B cell (primary cell): ENCODE measurements at regions not wholly inside any gene's neighbourhood (a gene's known extent, or its start where the extent isn't known, plus 50 kb on each side); places are given as distances from the start of the nearest gene placed in this dataset.

Source experiments
- ATAC-seq: fragments of 200-7000 bp; cut with Tn5 transposase; one replicate; pipeline ENCODE4 v1.10.0; 2021; ENCODE audit warnings: low read depth, mild to moderate bottlenecking, moderate number of reproducible peaks, moderate library complexity
- CTCF ChIA-PET: fragments of 350-600 bp; sonication (Branson Sonifier 250); formaldehyde crosslinking; loops from one replicate; lab custom pipeline; 2021; ENCODE audit warnings: antibody characterized with exemption, inconsistent platforms; lab: Charles Lee
- POLR2A ChIA-PET: fragments of 350-600 bp; sonication (Branson Sonifier 250); formaldehyde crosslinking; loops from one replicate; lab custom pipeline; 2021; ENCODE audit warnings: antibody characterized with exemption; lab: Charles Lee
- DNase-seq: peaks from one replicate; pipeline ENCODE4 v3.0.0; 2013
- H2AFZ ChIP-seq: 2 replicates; pipeline ENCODE4 v1.6.1; 2012; ENCODE audit warnings: mild to moderate bottlenecking, low read depth, low read length; ENCODE audit not compliant: insufficient read depth, poor library complexity, severe bottlenecking
- H3K27ac ChIP-seq, 2 donors: 1 replicate in 1 of 2; 2 replicates in 1 of 2; pipeline ENCODE4 v1.5.1; 2012 to 2013; ENCODE audit warnings: low read length in 2 of 2, mild to moderate bottlenecking in 2 of 2, moderate library complexity in 1 of 2
- H3K27me3 ChIP-seq, 4 experiments: fragments of 200-600 bp in 1 of 4; sonication (generic) in 1 of 4; replicated peaks in 1 of 4; 1 replicate in 2 of 4; 2 replicates in 2 of 4; pipeline versions ENCODE4 v1.6.1 to v1.7.0; 2013 to 2016; ENCODE audit warnings: low read length in 3 of 4, mild to moderate bottlenecking in 2 of 4, mixed read lengths in 1 of 4, moderate library complexity in 1 of 4; ENCODE audit not compliant: insufficient read depth in 4 of 4, control insufficient read depth in 3 of 4; ENCODE audit errors: control extremely low read depth in 1 of 4
- H3K36me3 ChIP-seq, 2 experiments: replicated peaks in 1 of 2; 1 replicate in 1 of 2; 2 replicates in 1 of 2; pipeline versions ENCODE4 v1.6.1 to v1.7.1; 2013; ENCODE audit warnings: low read length in 1 of 2; ENCODE audit not compliant: insufficient read depth in 2 of 2, control insufficient read depth in 1 of 2; ENCODE audit errors: control extremely low read depth in 1 of 2, extremely low read depth in 1 of 2
- H3K4me1 ChIP-seq, 2 donors: fragments of 200-600 bp in 1 of 2; sonication (generic) in 1 of 2; 1 replicate in 1 of 2; 2 replicates in 1 of 2; pipeline versions ENCODE4 v1.5.1 to v1.6.1; 2013 to 2017; ENCODE audit warnings: low read length in 2 of 2; ENCODE audit not compliant: control insufficient read depth in 2 of 2, insufficient read depth in 2 of 2
- H3K4me2 ChIP-seq: replicated peaks from 2 replicates; pipeline ENCODE3; 2012; ENCODE audit warnings: mild to moderate bottlenecking, low read depth, low read length; ENCODE audit not compliant: poor library complexity, severe bottlenecking
- H3K4me3 ChIP-seq, 5 experiments: fragments of 200-600 bp in 1 of 5; sonication (generic) in 1 of 5; 1 replicate in 3 of 5; 2 replicates in 2 of 5; pipeline versions ENCODE4 v1.5.1 to v1.7.0; 2011 to 2016; ENCODE audit warnings: low read length in 4 of 5, mild to moderate bottlenecking in 4 of 5, low read depth in 2 of 5, control low read depth in 1 of 5, moderate library complexity in 1 of 5; ENCODE audit not compliant: insufficient read depth in 1 of 5; ENCODE audit errors: control extremely low read depth in 1 of 5, extremely low read depth in 1 of 5
- H3K79me2 ChIP-seq: fragments of 200-600 bp; sonication (generic); one replicate; pipeline ENCODE4 v1.6.0; 2016; ENCODE audit warnings: low read length; ENCODE audit not compliant: control insufficient read depth, insufficient read depth
- H3K9ac ChIP-seq: fragments of 200-600 bp; sonication (generic); 2 replicates; pipeline ENCODE4 v1.6.1; 2017; ENCODE audit warnings: mild to moderate bottlenecking, low read length, moderate library complexity
- H3K9me3 ChIP-seq, 3 donors: one replicate each; pipeline versions ENCODE4 v1.6.1 to v1.7.1; 2013; ENCODE audit warnings: low read length in 2 of 3; ENCODE audit not compliant: control insufficient read depth in 2 of 3, insufficient read depth in 1 of 3; ENCODE audit errors: control extremely low read depth in 1 of 3
- H4K20me1 ChIP-seq: 2 replicates; pipeline ENCODE4 v1.6.0; 2012; ENCODE audit warnings: mild to moderate bottlenecking, low read length; ENCODE audit not compliant: insufficient read depth, control insufficient read depth, poor library complexity, severe bottlenecking
- H3K27ac Mint-ChIP-seq: one replicate; pipeline ENCODE4 v1.8.0; 2021; ENCODE audit warnings: mixed read lengths
- H3K27me3 Mint-ChIP-seq: one replicate; pipeline ENCODE4 v1.8.0; 2021; ENCODE audit warnings: mixed read lengths
- H3K4me1 Mint-ChIP-seq: one replicate; pipeline ENCODE4 v1.8.0; 2021; ENCODE audit warnings: mixed read lengths
- H3K4me3 Mint-ChIP-seq: one replicate; pipeline ENCODE4 v1.8.0; 2021; ENCODE audit warnings: mixed read lengths
- H3K9me3 Mint-ChIP-seq: one replicate; pipeline ENCODE4 v1.8.0; 2022; ENCODE audit warnings: mixed read lengths; ENCODE audit not compliant: insufficient read depth
- EZH2 ChIP-seq: IDR thresholded peaks from 2 replicates; pipeline ENCODE4 v1.6.1; 2012; ENCODE audit warnings: borderline replicate concordance, low read depth, mild to moderate bottlenecking, moderate library complexity, low read length; ENCODE audit not compliant: insufficient read depth, poor library complexity, severe bottlenecking
- WGBS: methylation state at CpG from one replicate; pipeline ENCODE4 v1.1.5; 2013; ENCODE audit warnings: missing lambda C conversion rate; ENCODE audit not compliant: insufficient coverage; 5-methylcytosine and 5-hydroxymethylcytosine counted together
- intact Hi-C: fragments of 100-400 bp; cut with micrococcal nuclease; formaldehyde crosslinking; loops from one replicate; pipeline ENCODE4 v1.10.0; 2022
- TF ChIP-seq, protein P1 (sequence below): fragments of 200-600 bp; IDR thresholded peaks from one replicate; pipeline ENCODE4 v1.8.0; 2022; ENCODE audit warnings: antibody characterized with exemption, mild to moderate bottlenecking

- no peaks in the 10 kb centered on the region for H4K20me1 ChIP-seq
- Mint-ChIP-seq H3K27me3 (no peaks in the 10 kb centered on the region), H3K27ac (no peak overlapping the region), H3K4me3 (no peak overlapping the region), H3K9me3 (peaks cover 7% of the 10 kb centered on the region), H3K4me1 (no peaks in the 10 kb centered on the region)
- no peak overlapping the region for H3K27ac ChIP-seq
- POLR2A ChIA-PET = no interaction called here
- peaks cover 0 to 3% (median 0%) of the 10 kb centered on the region in 3 donors for H3K9me3 ChIP-seq
- H3K4me3 ChIP-seq = no peak overlapping the region
- TF ChIP-seq EZH2 = no peak
- TF ChIP-seq, protein P1, sequence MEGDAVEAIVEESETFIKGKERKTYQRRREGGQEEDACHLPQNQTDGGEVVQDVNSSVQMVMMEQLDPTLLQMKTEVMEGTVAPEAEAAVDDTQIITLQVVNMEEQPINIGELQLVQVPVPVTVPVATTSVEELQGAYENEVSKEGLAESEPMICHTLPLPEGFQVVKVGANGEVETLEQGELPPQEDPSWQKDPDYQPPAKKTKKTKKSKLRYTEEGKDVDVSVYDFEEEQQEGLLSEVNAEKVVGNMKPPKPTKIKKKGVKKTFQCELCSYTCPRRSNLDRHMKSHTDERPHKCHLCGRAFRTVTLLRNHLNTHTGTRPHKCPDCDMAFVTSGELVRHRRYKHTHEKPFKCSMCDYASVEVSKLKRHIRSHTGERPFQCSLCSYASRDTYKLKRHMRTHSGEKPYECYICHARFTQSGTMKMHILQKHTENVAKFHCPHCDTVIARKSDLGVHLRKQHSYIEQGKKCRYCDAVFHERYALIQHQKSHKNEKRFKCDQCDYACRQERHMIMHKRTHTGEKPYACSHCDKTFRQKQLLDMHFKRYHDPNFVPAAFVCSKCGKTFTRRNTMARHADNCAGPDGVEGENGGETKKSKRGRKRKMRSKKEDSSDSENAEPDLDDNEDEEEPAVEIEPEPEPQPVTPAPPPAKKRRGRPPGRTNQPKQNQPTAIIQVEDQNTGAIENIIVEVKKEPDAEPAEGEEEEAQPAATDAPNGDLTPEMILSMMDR = no peak
- no peaks in the 10 kb centered on the region for H3K36me3 ChIP-seq
- no peak overlapping the region for H2AFZ ChIP-seq
- DNase-seq (no peak), ATAC-seq (no peak)
- no peak overlapping the region for H3K9ac ChIP-seq
- WGBS = no CpG with 5 or more reads among the region's 2 CpGs
- H3K4me2 ChIP-seq = no peak overlapping the region
- intact Hi-C loops = no loop called here
- CTCF ChIA-PET = no interaction called here
- no peaks in the 10 kb centered on the region for H3K79me2 ChIP-seq
- no peaks in the 10 kb centered on the region for H3K27me3 ChIP-seq
- H3K4me1 ChIP-seq = no peaks in the 10 kb centered on the region
Observed at GRCh38 chr13:86446311-86446710, 647.1 kb upstream of the SLITRK6 start.

DNA sequence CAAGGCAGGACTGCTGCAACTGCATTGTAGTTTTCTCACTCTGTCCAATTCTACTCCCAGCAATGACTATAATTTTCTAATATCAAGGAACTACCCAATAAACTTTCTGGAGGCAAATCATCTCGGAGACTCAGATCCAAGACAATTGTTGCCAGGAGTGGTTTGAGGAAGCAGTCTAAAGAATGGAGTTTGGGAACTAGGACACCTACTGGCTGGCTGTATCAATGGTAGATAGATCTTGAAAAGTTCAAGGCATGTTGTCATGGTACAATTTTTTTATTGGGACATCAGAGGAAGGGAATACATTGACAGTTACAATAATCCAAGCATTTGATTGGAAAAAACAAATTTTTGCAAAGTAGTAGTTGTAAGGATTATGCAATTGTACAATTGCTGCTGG lies 648.3 kb upstream of the SLITRK6 start:
- H3K27me3 Mint-ChIP-seq = no peaks in the 10 kb centered on the region
- intact Hi-C loops = no loop called here
- Histone ChIP-seq H3K36me3 (no peaks in the 10 kb centered on the region), H3K4me2 (no peak overlapping the region), H3K9ac (no peak overlapping the region), H4K20me1 (no peaks in the 10 kb centered on the region), H2AFZ (no peak overlapping the region), H3K4me1 (no peaks in the 10 kb centered on the region), H3K79me2 (no peaks in the 10 kb centered on the region), H3K4me3 (no peak overlapping the region), H3K27me3 (no peaks in the 10 kb centered on the region), H3K27ac (no peak overlapping the region), H3K9me3 (peaks cover 0 to 3% (median 0%) of the 10 kb centered on the region in 3 donors)
- TF ChIP-seq, protein P1 = no peak
- TF ChIP-seq EZH2 = no peak
- no peak overlapping the region for H3K27ac Mint-ChIP-seq
- H3K9me3 Mint-ChIP-seq = peaks cover 7% of the 10 kb centered on the region
- no peak for DNase-seq
- CTCF ChIA-PET = no interaction called here
- ATAC-seq = no peak
- no peak overlapping the region for H3K4me3 Mint-ChIP-seq
- POLR2A ChIA-PET = no interaction called here
- no peaks in the 10 kb centered on the region for H3K4me1 Mint-ChIP-seq
- WGBS = no CpG with 5 or more reads among the region's 1 CpG
